ENCODE measurements at regions not wholly inside any gene's neighbourhood (a gene's known extent, or its start where the extent isn't known, plus 50 kb on each side); places are given as distances from the start of the nearest gene placed in this dataset.

- TF ChIP-seq POLR2A (IDR thresholded peaks at IDR 0.05) (no peak), EP300 (IDR thresholded peaks at IDR 0.05) (no peak), CTCF (IDR thresholded peaks at IDR 0.05) (no peak)
These were observed 114.8 kb upstream of the LHX5 start for GRCh38 chr12:113586461-113586860.
